ENCODE measurements at regions not wholly inside any gene's neighbourhood (a gene's known extent, or its start where the extent isn't known, plus 50 kb on each side); places are given as distances from the start of the nearest gene placed in this dataset.

GRCh38 chr4:53805291-53805690, 214.0 kb upstream of the LNX1 start:
- no peak for DNase-seq

DNA sequence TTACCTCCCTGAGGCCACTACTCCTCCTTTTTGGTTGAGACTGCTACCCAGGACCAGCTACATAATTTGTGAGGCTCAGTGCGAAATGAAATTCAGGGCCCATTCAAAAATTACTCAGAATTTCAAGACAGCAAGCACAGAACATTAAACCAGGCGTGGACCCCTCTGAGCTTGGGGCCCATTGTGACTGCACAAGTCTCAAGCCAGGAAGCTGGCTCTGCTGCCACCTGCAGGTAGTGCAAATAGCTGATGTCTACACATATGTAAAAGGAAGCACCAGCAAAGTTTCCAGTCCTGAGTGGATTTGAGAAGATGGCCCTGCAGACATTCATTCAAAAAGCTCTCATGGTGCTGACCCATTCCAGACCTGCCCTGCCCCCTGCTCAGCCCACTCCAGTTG, 213.4 kb upstream of the LNX1 start:
- DNase-seq, result no peak

- no peak for DNase-seq
These were observed 211.2 kb upstream of the LNX1 start for GRCh38 chr4:53802500-53802899.

- no peak for DNase-seq
These were observed 210.1 kb upstream of the LNX1 start for GRCh38 chr4:53801373-53801772.

DNA sequence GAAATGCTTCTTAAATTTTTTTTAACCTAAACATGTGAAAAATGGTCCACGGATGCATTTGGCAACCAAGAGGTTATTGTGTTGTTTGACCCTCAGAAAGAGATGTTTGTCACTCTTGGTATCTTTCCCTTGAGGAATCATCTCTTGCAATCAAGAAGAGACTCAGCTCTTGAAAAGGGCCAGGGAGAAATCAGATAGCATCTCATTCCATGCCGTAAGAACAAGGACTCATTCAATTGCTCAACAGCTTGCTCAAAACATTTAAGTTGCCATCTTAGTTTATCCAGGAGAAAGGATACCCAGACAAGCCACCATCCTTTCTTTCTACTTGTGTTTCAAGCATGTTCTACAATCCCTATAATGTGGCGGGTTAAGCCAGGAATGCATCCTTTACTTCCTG, 209.5 kb upstream of the LNX1 start:
- no peak for DNase-seq

GRCh38 chr4:53793096-53793495, 201.8 kb upstream of the LNX1 start:
- DNase-seq, result no peak

GRCh38 chr4:53790286-53790685, 199.0 kb upstream of the LNX1 start:
- no peak for DNase-seq

DNA sequence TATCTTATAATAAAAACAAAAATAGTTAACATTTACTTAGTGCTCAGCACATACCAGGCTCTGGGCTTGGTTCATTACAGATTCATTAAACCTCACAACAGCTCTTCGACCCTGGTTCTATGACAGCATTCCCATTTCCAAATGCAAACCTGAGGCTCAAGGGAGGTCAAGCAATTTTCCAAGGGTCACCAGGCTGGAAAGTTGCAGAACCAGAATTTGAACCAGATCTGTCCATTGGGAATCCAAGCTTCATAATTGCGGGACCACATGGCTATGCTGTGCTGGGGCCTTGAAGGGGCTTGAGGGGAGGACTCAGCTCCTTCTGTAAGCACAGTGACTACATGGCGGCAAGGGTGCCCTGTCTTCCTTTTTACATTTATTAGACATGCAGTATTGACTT, 197.3 kb upstream of the LNX1 start:
- no peak for DNase-seq

- no peak for DNase-seq
These were observed 196.7 kb upstream of the LNX1 start for GRCh38 chr4:53788011-53788410.

DNA sequence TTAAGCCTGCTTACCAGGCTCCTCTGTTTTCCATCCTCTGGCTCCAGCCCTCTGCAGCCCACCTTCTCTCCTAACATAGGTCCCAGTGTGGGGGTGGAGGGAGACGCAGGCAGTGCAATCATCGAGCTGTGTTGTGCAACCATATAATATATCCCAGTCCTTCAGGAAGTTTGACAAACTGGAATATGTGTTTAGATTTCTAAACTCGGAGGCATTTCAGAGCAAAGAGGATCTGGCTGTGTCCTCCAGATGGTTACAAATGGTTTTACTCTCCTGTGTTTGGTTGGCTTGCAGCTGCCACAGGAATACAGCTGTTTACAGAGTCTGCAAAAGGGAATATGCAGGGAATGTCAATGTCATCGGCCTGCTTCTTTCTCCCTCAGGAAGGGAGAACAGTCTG, 195.3 kb upstream of the LNX1 start:
- no peak for DNase-seq

GRCh38 chr4:53785996-53786395, 194.7 kb upstream of the LNX1 start:
- no peak for DNase-seq

- no peak for DNase-seq
These were observed 192.8 kb upstream of the LNX1 start for GRCh38 chr4:53784112-53784511.

- no peak for DNase-seq
These were observed 192.0 kb upstream of the LNX1 start for GRCh38 chr4:53783208-53783859.

- no peak for DNase-seq
These were observed 191.2 kb upstream of the LNX1 start for GRCh38 chr4:53782458-53782845.

DNA sequence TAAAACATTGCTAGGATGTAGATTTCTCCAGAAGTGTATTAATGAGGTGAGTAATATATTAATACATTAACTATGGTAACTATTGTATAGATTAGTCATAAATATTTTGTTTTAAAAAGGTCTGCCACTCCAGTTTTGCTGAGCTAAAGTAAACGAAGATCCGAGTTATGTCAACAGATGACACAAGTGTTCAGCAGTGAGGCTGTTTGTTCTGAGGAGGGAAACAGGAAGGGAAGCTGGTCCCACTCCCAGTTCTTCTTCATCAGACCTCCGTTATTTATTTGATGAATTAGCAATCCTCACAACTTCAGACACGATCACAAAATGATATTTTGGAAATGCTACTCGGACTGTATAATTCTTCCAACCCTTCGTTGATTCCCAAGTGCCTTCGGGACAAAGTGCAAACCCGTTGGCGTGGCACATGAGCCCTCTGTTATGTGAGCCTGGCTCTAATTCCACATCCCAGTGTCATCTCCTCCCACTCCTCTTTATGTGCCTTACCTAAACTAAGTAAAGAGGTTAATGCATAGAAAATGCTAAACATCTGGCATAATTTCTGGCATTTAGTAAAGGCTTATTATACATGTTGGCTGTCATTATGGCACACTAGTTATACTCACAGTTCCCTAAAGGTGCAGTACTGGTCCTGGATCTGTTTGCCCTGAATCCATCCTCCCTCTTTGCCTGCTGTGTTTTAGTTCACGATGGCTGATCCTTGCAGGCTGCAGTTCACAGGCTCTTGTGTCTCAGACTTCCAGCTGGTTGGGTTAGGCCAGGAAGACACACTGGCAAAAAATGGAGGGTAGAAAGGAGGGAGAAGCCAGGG, 190.6 kb upstream of the LNX1 start:
- DNase-seq, result no peak

DNA sequence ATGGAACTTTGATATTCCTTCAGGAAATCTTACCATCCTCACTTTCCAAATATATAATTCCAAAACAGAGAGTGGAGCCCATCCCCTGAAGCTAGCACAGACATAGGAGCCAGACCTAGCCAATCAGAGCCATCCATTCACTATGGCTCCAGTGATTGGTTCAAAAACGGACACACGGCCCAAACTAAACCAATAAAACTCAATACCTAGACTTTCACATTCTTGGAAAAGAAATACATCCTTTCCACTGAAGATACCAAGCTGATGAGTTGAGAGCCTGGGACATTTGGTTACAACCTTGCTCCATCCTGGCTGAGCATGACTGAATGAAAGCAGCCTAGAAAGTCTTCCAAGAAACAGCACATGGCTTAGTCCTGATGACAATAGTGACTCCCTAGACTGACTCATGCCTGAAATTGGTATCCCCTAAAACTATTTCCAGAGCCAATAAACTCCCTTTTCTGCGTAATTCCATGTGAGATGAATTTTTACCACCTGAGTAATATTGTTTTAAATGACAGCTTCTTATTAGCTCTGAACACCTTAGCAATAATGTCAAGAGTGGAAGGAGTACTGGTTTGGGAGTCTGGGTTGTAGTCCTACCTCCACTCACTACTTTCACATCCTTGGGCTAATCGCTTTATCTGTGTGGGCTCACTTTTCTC, 189.6 kb upstream of the LNX1 start:
- DNase-seq, result no peak

- no peak for DNase-seq
These were observed 187.7 kb upstream of the LNX1 start for GRCh38 chr4:53779025-53779424.

- no peak for DNase-seq
These were observed 186.9 kb upstream of the LNX1 start for GRCh38 chr4:53778155-53778554.

- DNase-seq, result no peak
These were observed 186.1 kb upstream of the LNX1 start for GRCh38 chr4:53777244-53777984.

GRCh38 chr4:53776141-53776540, 184.9 kb upstream of the LNX1 start:
- DNase-seq, result no peak

DNA sequence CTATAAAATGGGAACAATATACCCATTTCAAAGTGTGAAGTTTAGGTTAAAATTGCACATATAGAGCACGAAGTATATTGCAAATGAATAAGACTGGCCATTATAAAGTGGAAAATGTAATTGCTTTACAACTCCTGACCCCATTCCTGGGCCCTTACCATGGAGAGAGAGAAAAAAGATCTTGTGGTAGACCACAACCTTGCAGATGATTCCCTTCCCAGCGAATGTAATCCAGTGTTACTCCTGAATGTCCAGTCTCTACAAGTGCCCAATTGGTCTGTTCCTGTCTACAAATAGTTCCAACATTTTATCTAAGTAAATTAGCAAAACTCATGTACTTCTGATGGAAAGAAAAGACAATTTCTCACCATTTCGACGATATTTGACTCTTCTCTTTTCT, 184.1 kb upstream of the LNX1 start:
- DNase-seq, result no peak

- no peak for DNase-seq
These were observed 180.0 kb upstream of the LNX1 start for GRCh38 chr4:53771326-53771725.

GRCh38 chr4:53767482-53767881, 176.2 kb upstream of the LNX1 start:
- DNase-seq, result no peak
